HepG2 (cell line): ENCODE measurements at regions not wholly inside any gene's neighbourhood (a gene's known extent, or its start where the extent isn't known, plus 50 kb on each side); places are given as distances from the start of the nearest gene placed in this dataset.

Experiments
- ATAC-seq: fragments of 200-7000 bp; cut with Tn5 transposase; 3 replicates; pipeline ENCODE4 v1.9.1; 2020; ENCODE audit warnings: mild to moderate bottlenecking, moderate library complexity
- BruUV-seq: library from RNA; stranded (reverse); fragments of 400-500 nt; replicated peaks from 2 replicates; lab custom pipeline; 2021; lab: Mats Ljungman, UMichigan
- CTCF ChIA-PET: fragments of 300-600 bp; formaldehyde crosslinking; extraction: SDS; loops from one replicate; lab custom pipeline; 2021; ENCODE audit warnings: low total read pairs, inconsistent platforms, low intra/inter-chr PET ratio; lab: Yijun Ruan, JAX
- POLR2A ChIA-PET: fragments of 350-600 bp; sonication (Branson Sonifier 250); formaldehyde crosslinking; loops from one replicate; lab custom pipeline; 2020; ENCODE audit warnings: antibody characterized with exemption, inconsistent platforms; lab: Yijun Ruan, JAX
- DNase-seq: peaks from one replicate; pipeline ENCODE4 v3.0.0-alpha.2; 2015; ENCODE audit warnings: low spot score
- FAIRE-seq: peaks from 3 replicates; lab custom pipeline; 2011; peaks lifted over from hg19 to GRCh38; lab: Jason Lieb, UNC
- H2AFZ ChIP-seq: one replicate; pipeline ENCODE4 v1.6.1; 2011; ENCODE audit warnings: low read length, inconsistent platforms
- H3K27ac ChIP-seq: fragments of 300-600 bp; 3 replicates; pipeline ENCODE4 v1.8.0; 2011; ENCODE audit warnings: mixed run types, mild to moderate bottlenecking, mixed read lengths, low read length, inconsistent platforms; ENCODE audit not compliant: insufficient read depth; ENCODE audit errors: extremely low read length
- H3K27me3 ChIP-seq, 2 experiments: fragments of 200-600 bp in 1 of 2; 2 replicates in 1 of 2; 3 replicates in 1 of 2; pipeline versions ENCODE4 v1.6.0 to v1.8.0; 2011; ENCODE audit warnings: low read length in 2 of 2, mild to moderate bottlenecking in 2 of 2, moderate library complexity in 2 of 2, inconsistent platforms in 1 of 2; ENCODE audit not compliant: insufficient read depth in 2 of 2, control insufficient read depth in 1 of 2
- H3K36me3 ChIP-seq, 2 experiments: fragments of 200-600 bp in 1 of 2; replicated peaks in 1 of 2; 2 replicates in 1 of 2; 3 replicates in 1 of 2; pipeline versions ENCODE4 v1.5.1 to v1.8.0; 2011; ENCODE audit warnings: low read length in 2 of 2, inconsistent platforms in 1 of 2; ENCODE audit not compliant: insufficient read depth in 2 of 2, control insufficient read depth in 1 of 2
- H3K4me1 ChIP-seq: 2 replicates; pipeline ENCODE4 v1.5.1; 2012; ENCODE audit warnings: low read length, inconsistent platforms; ENCODE audit not compliant: insufficient read depth
- H3K4me2 ChIP-seq: 2 replicates; pipeline ENCODE4 v1.6.0; 2011; ENCODE audit warnings: low read depth, low read length, inconsistent platforms
- H3K4me3 ChIP-seq, 3 experiments: fragments of 200-600 bp in 1 of 3; sonication (generic), shearing (Covaris generic) in 1 of 3; replicated peaks in 1 of 3; 2 replicates each; pipeline ENCODE4 v1.5.1; 2011 to 2016; ENCODE audit warnings: low read length in 3 of 3, inconsistent platforms in 2 of 3, low read depth in 2 of 3, mild to moderate bottlenecking in 2 of 3, control low read depth in 1 of 3, mixed read lengths in 1 of 3; ENCODE audit not compliant: insufficient read depth in 1 of 3
- H3K79me2 ChIP-seq: one replicate; pipeline ENCODE4 v1.6.1; 2011; ENCODE audit warnings: low read length, inconsistent platforms; ENCODE audit not compliant: insufficient read depth
- H3K9ac ChIP-seq: 2 replicates; pipeline ENCODE4 v1.6.0; 2011; ENCODE audit warnings: mild to moderate bottlenecking, low read depth, low read length, inconsistent platforms; ENCODE audit not compliant: insufficient read depth
- H3K9me3 ChIP-seq: 2 replicates; pipeline ENCODE4 v1.5.1; 2012; ENCODE audit warnings: mild to moderate bottlenecking, low read length
- H4K20me1 ChIP-seq: 2 replicates; pipeline ENCODE4 v1.6.0; 2011; ENCODE audit warnings: inconsistent platforms, mild to moderate bottlenecking, low read length, moderate library complexity; ENCODE audit not compliant: insufficient read depth
- BCL3 ChIP-seq: sonication (generic); formaldehyde crosslinking; IDR thresholded peaks from 2 replicates; pipeline ENCODE4 v1.5.1; 2020; ENCODE audit warnings: mild to moderate bottlenecking, missing genetic modification reagents, moderate library complexity
- BRD4 ChIP-seq: sonication (generic); formaldehyde crosslinking; IDR thresholded peaks from 2 replicates; pipeline ENCODE4 v1.4.0; 2020; ENCODE audit warnings: missing genetic modification reagents
- CENPT ChIP-seq: sonication (generic); formaldehyde crosslinking; IDR thresholded peaks from 2 replicates; pipeline ENCODE4 v1.8.0; 2022; ENCODE audit warnings: low read depth, mild to moderate bottlenecking, moderate library complexity, missing genetic modification reagents
- ELF3 ChIP-seq: IDR thresholded peaks from 2 replicates; pipeline ENCODE4 v1.6.1; 2016; ENCODE audit warnings: missing genetic modification reagents, missing compliant biosample characterization
- FOXO1 ChIP-seq: sonication (generic); formaldehyde crosslinking; IDR thresholded peaks from 2 replicates; pipeline ENCODE4 v1.4.0; 2020; ENCODE audit warnings: missing genetic modification reagents
- GATAD2A ChIP-seq: IDR thresholded peaks from 2 replicates; pipeline ENCODE4 v1.6.1; 2016
- NFAT5 ChIP-seq: sonication (generic); formaldehyde crosslinking; IDR thresholded peaks from 2 replicates; pipeline ENCODE4 v1.4.0; 2020; ENCODE audit warnings: missing genetic modification reagents
- RXRB ChIP-seq: IDR thresholded peaks from 2 replicates; pipeline ENCODE4 v1.6.1; 2016; ENCODE audit warnings: borderline replicate concordance, missing genetic modification reagents, missing compliant biosample characterization
- USF2 ChIP-seq, 2 experiments: sonication (generic) in 1 of 2; formaldehyde crosslinking in 1 of 2; IDR thresholded peaks; 2 replicates each; pipeline versions ENCODE4 v1.5.1 to v1.6.1; 2011 to 2020; ENCODE audit warnings: borderline replicate concordance in 1 of 2, low read depth in 1 of 2, low read length in 1 of 2, mild to moderate bottlenecking in 1 of 2, missing genetic modification reagents in 1 of 2, moderate library complexity in 1 of 2
- ZFAT ChIP-seq: sonication (generic); formaldehyde crosslinking; conservative IDR thresholded peaks from 2 replicates; pipeline ENCODE4 v1.8.1; 2023; ENCODE audit warnings: missing genetic modification reagents, inconsistent platforms
- ZNF619 ChIP-seq: sonication (generic); formaldehyde crosslinking; IDR thresholded peaks from 2 replicates; pipeline ENCODE4 v1.4.0; 2020; ENCODE audit warnings: mild to moderate bottlenecking, missing genetic modification reagents
- ZNF629 ChIP-seq: sonication (generic); formaldehyde crosslinking; conservative IDR thresholded peaks from 2 replicates; pipeline ENCODE4 v1.5.0; 2020; ENCODE audit warnings: missing genetic modification reagents
- ZNF644 ChIP-seq: IDR thresholded peaks from 2 replicates; pipeline ENCODE4 v1.6.1; 2016; ENCODE audit warnings: low read depth
- WGBS: methylation state at CpG from one replicate; pipeline ENCODE4 v1.1.6; 2017; ENCODE audit warnings: low lambda C conversion rate; 5-methylcytosine and 5-hydroxymethylcytosine counted together
- in situ Hi-C: cut with HindIII; loops from 2 replicates; pipeline ENCODE4 v1.10.0; 2017; ENCODE audit warnings: low pct_unique_long_range_greater_than_20kb; ENCODE audit not compliant: extremely low pct_ligation_motif_present
- intact Hi-C: fragments of 100-400 bp; cut with micrococcal nuclease; formaldehyde crosslinking; loops from one replicate; pipeline ENCODE4 v1.10.0; 2022; ENCODE audit not compliant: unreplicated experiment

GRCh38 chr15:70437882-70438451, 325.4 kb downstream of the UACA start (continued):
- TF ChIP-seq CENPT (no peak), BRD4 (CRISPR knock-in tag) (no peak)

- in situ Hi-C loops (no loop called here), intact Hi-C loops (no loop called here)
- DNase-seq (peak; percentile 58), FAIRE-seq (peak; percentile 44), ATAC-seq (peak; percentile 88)
- no peaks in the 10 kb centered on the region for H3K36me3 ChIP-seq
- H3K79me2 ChIP-seq: no peaks in the 10 kb centered on the region
- no peaks in the 10 kb centered on the region for H4K20me1 ChIP-seq
- H3K4me1 ChIP-seq: peaks cover 36% of the 10 kb centered on the region
- no TSS peak for BruUV-seq
- H3K27me3 ChIP-seq: peaks cover 0 to 6% of the 10 kb centered on the region in 2 experiments; a peak in 2 of 5 replicates
- peak overlapping the region in 1 of 3 experiments; percentile 7; a peak in 1 of 6 replicates for H3K4me3 ChIP-seq
- no peak overlapping the region for H3K27ac ChIP-seq
- ChIA-PET POLR2A (no interaction called here), CTCF (no interaction called here)
- WGBS: 0% methylated on average over 5 of the region's 6 CpGs
- H3K9me3 ChIP-seq: no peaks in the 10 kb centered on the region
- H2AFZ ChIP-seq: no peak overlapping the region
- H3K9ac ChIP-seq: no peak overlapping the region
- H3K4me2 ChIP-seq: peak overlapping the region; percentile 57
- TF ChIP-seq ZFAT (CRISPR knock-in tag): no peak
- peak; percentile 20; the same call in 1 of the 2 replicates for TF ChIP-seq GATAD2A (CRISPR knock-in tag)
- 0 out of 2 replicates have a peak, but pooled peaks have one; percentile 21 for TF ChIP-seq ZNF629
- no peak for TF ChIP-seq NFAT5
- TF ChIP-seq USF2 (IDR thresholded peaks at IDR 0.05; ENCODE audit: low read depth, low read length): no peak
- peak; percentile 25; the same call in 1 of the 2 replicates for TF ChIP-seq USF2 (CRISPR knock-in tag; IDR thresholded peaks at IDR 0.05; ENCODE audit: borderline replicate concordance)
- TF ChIP-seq ZNF619 (CRISPR knock-in tag): no peak
- peak; percentile 57; the same call in 1 of the 2 replicates for TF ChIP-seq ZNF644 (CRISPR knock-in tag)
- peak; percentile 49 for TF ChIP-seq ELF3 (CRISPR knock-in tag)
- TF ChIP-seq FOXO1 (CRISPR knock-in tag): peak; percentile 47; the same call in 1 of the 2 replicates
- TF ChIP-seq RXRB: peak; percentile 34; the same call in 1 of the 2 replicates
- no peak for TF ChIP-seq BCL3
Measured at GRCh38 chr15:70437089-70437488, 326.3 kb downstream of the UACA start.
